ENCODE measurements at regions not wholly inside any gene's neighbourhood (a gene's known extent, or its start where the extent isn't known, plus 50 kb on each side); places are given as distances from the start of the nearest gene placed in this dataset.

DNA sequence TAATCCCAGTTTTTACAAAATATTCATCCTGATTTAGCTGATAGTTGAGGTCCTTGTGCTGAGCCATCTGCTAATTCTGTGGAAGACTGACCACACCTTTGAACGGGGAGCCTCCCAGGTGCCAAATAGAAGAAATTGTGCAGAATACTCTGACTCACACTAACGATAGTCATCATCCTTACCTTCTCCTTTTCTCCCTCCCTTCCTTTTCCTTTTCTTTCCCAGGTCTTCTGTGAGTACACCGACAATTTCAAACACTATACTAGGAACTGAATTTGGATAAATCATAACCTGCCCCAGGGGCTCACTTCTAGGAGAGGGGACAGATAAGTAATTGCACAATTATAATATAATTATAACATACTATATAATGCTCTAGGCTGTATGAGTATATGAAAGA is 73.1 kb upstream of the CTSC start:
- H3K36me3 Mint-ChIP-seq (ENCODE audit: insufficient read depth in 1 of 3, low read depth in 3 of 3): no peaks in the 10 kb centered on the region; a peak in 1 of 7 replicates
- Histone ChIP-seq H4K5ac (ENCODE audit: insufficient read length, low read depth, low read length) (no peak overlapping the region), H2BK12ac (ENCODE audit: insufficient read length, low read depth, low read length) (no peak overlapping the region), H2BK120ac (ENCODE audit: low read depth, low read length, poor library complexity, severe bottlenecking) (no peak overlapping the region), H3K23ac (ENCODE audit: insufficient read length, low read depth, low read length) (no peak overlapping the region), H3K4ac (ENCODE audit: low read depth, low read length) (no peak overlapping the region), H3K56ac (ENCODE audit: insufficient read length, low read depth, low read length) (no peak overlapping the region), H2AK5ac (ENCODE audit: insufficient read length, low read length) (no peak overlapping the region), H3T11ph (ENCODE audit: low read length) (no peak overlapping the region), H4K8ac (replicated peaks; ENCODE audit: insufficient read length, low read depth, low read length) (no peak overlapping the region), H3K79me2 (ENCODE audit: insufficient read depth, low read length) (no peaks in the 10 kb centered on the region), H3K27ac (ENCODE audit: insufficient read length, low read depth, low read length) (no peak overlapping the region), H4K91ac (ENCODE audit: insufficient read length, low read depth, low read length) (no peak overlapping the region), H4K20me1 (ENCODE audit: control insufficient read depth, insufficient read depth, insufficient read length) (no peaks in the 10 kb centered on the region), H3K79me1 (ENCODE audit: insufficient read depth, low read depth, low read length, poor library complexity, severe bottlenecking) (no peaks in the 10 kb centered on the region), H3K23me2 (ENCODE audit: insufficient read length, low read depth, low read length, poor library complexity, severe bottlenecking) (no peaks in the 10 kb centered on the region), H2BK20ac (ENCODE audit: low read depth, low read length, poor library complexity, severe bottlenecking) (no peak overlapping the region), H3K14ac (ENCODE audit: insufficient read depth, low read length) (no peak overlapping the region), H2AFZ (ENCODE audit: low read length) (no peak overlapping the region), H3K4me2 (ENCODE audit: insufficient read depth, insufficient read length, low read length) (no peak overlapping the region), H2BK5ac (ENCODE audit: insufficient read length, low read length) (no peak overlapping the region), H3K18ac (ENCODE audit: insufficient read length, low read depth, low read length) (no peak overlapping the region), H3K4me1 (ENCODE audit: insufficient read depth, low read length) (no peaks in the 10 kb centered on the region), H3K27me3 (ENCODE audit: insufficient read depth, low read length) (no peaks in the 10 kb centered on the region), H3K9me3 (ENCODE audit: control insufficient read depth, low read depth, low read length) (no peaks in the 10 kb centered on the region), H2BK15ac (ENCODE audit: low read depth, low read length) (no peak overlapping the region), H3K9ac (ENCODE audit: extremely low read depth, insufficient read length, low read length) (no peak overlapping the region)
- no peak overlapping the region for H3K4me3 Mint-ChIP-seq
- H3K27ac Mint-ChIP-seq: no peak overlapping the region
- TF ChIP-seq, protein P1, sequence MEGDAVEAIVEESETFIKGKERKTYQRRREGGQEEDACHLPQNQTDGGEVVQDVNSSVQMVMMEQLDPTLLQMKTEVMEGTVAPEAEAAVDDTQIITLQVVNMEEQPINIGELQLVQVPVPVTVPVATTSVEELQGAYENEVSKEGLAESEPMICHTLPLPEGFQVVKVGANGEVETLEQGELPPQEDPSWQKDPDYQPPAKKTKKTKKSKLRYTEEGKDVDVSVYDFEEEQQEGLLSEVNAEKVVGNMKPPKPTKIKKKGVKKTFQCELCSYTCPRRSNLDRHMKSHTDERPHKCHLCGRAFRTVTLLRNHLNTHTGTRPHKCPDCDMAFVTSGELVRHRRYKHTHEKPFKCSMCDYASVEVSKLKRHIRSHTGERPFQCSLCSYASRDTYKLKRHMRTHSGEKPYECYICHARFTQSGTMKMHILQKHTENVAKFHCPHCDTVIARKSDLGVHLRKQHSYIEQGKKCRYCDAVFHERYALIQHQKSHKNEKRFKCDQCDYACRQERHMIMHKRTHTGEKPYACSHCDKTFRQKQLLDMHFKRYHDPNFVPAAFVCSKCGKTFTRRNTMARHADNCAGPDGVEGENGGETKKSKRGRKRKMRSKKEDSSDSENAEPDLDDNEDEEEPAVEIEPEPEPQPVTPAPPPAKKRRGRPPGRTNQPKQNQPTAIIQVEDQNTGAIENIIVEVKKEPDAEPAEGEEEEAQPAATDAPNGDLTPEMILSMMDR (conservative IDR thresholded peaks at IDR 0.05): no peak
- DNase-seq: no peak
- H3K27me3 Mint-ChIP-seq (ENCODE audit: low read depth): no peaks in the 10 kb centered on the region
- H3K9me3 Mint-ChIP-seq: no peaks in the 10 kb centered on the region; a peak in 1 of 5 replicates
- WGBS (ENCODE audit: extremely low coverage, insufficient read length, low lambda C conversion rate): no CpG with 5 or more reads among the region's 3 CpGs
- no peaks in the 10 kb centered on the region; a peak in 1 of 4 replicates for H3K4me1 Mint-ChIP-seq
